GM23248 (cell line): ENCODE measurements at regions not wholly inside any gene's neighbourhood (a gene's known extent, or its start where the extent isn't known, plus 50 kb on each side); places are given as distances from the start of the nearest gene placed in this dataset.

Experiments
- EZH2 ChIP-seq: fragments of 200-600 bp; sonication (generic); IDR thresholded peaks from 2 replicates; pipeline ENCODE4 v1.6.1; 2018; ENCODE audit warnings: antibody characterized with exemption, mild to moderate bottlenecking; ENCODE audit not compliant: insufficient read depth, poor library complexity, severe bottlenecking
- EZH2phosphoT487 ChIP-seq: fragments of 200-600 bp; sonication (generic); IDR thresholded peaks from 2 replicates; pipeline ENCODE4 v1.6.1; 2018; ENCODE audit warnings: antibody characterized with exemption, moderate library complexity, mild to moderate bottlenecking, low read depth; ENCODE audit not compliant: insufficient read depth

DNA sequence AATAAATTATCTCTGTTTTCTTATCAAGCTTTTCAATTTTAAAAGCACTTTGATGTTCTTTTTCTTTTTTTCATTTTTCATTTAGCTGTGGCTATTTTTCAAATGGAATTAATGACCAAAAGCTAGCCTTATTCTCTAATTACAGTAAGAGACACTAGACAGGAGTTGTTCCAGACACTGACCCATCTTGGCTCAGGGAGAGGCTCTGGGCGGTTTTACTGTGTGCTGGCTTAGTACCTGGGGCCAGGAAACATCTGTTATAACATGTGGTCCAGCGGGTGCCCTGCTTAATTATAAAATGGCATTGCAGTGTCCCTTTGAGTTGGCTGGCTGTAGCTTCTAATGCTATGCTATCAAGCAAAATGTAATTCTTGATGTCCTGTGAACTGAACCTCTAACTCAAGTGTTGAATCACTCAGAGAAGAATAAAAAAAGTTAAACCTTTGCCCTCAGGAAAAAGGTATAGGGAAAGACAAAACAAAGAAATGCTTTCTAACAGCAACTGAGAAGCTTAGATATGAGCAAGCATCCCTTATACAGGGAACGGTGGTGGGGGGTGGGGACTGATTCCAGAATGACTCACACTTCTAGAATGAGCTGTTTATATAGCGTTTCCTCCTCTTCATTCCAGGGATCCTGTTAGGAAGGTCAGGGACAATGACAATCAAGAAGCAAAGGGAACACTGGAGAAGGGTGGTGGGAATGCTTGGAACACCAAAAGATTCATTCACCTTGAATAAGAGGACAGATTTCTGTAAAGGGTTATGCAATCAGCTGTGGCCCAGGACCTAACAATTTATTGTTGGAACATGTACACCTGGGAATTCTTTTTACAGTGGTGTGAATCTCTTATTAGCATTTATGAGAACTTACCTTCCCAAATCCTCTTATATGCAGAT is 58.7 kb upstream of the NFIB start:
- TF ChIP-seq EZH2 = no peak
- no peak for TF ChIP-seq EZH2phosphoT487
